HG02981 (cell line): ENCODE measurements at regions not wholly inside any gene's neighbourhood (a gene's known extent, or its start where the extent isn't known, plus 50 kb on each side); places are given as distances from the start of the nearest gene placed in this dataset.

Experiments used
- ATAC-seq: cut with Tn5 transposase; IDR thresholded peaks from one replicate; pipeline ENCODE4 v1.9.1; 2021; ENCODE audit warnings: mild to moderate bottlenecking, moderate library complexity; ENCODE audit not compliant: unreplicated experiment

GRCh38 chr1:239538239-239538988 lies 152.0 kb downstream of the CHRM3 start:
- ATAC-seq: no peak

- no peak for ATAC-seq
These were observed 152.7 kb downstream of the CHRM3 start for GRCh38 chr1:239539051-239539450.

GRCh38 chr1:239539812-239540211 lies 153.4 kb downstream of the CHRM3 start:
- ATAC-seq: no peak

- no peak for ATAC-seq
These were observed 157.5 kb downstream of the CHRM3 start for GRCh38 chr1:239543873-239544272.

GRCh38 chr1:239545466-239545865 lies 159.1 kb downstream of the CHRM3 start:
- ATAC-seq: no peak

GRCh38 chr1:239547987-239548386 lies 161.6 kb downstream of the CHRM3 start:
- no peak for ATAC-seq

GRCh38 chr1:239550178-239550577 lies 163.8 kb downstream of the CHRM3 start:
- no peak for ATAC-seq

GRCh38 chr1:239555350-239555749 lies 169.0 kb downstream of the CHRM3 start:
- no peak for ATAC-seq

- no peak for ATAC-seq
These were observed 172.2 kb downstream of the CHRM3 start for GRCh38 chr1:239558559-239558958.

GRCh38 chr1:239558991-239559390 lies 172.6 kb downstream of the CHRM3 start:
- no peak for ATAC-seq

- ATAC-seq: no peak
These were observed 174.6 kb downstream of the CHRM3 start for GRCh38 chr1:239560921-239561320.

GRCh38 chr1:239562095-239562494 lies 175.7 kb downstream of the CHRM3 start:
- ATAC-seq: no peak

- ATAC-seq: no peak
These were observed 177.3 kb downstream of the CHRM3 start for GRCh38 chr1:239563681-239564080.

GRCh38 chr1:239566074-239566473 lies 179.7 kb downstream of the CHRM3 start:
- ATAC-seq: no peak

GRCh38 chr1:239570878-239571277 lies 184.5 kb downstream of the CHRM3 start:
- ATAC-seq: no peak

GRCh38 chr1:239572183-239572582 lies 185.8 kb downstream of the CHRM3 start:
- peak; percentile 43 for ATAC-seq

GRCh38 chr1:239574112-239574511 lies 187.7 kb downstream of the CHRM3 start:
- no peak for ATAC-seq

- ATAC-seq: no peak
These were observed 188.7 kb downstream of the CHRM3 start for GRCh38 chr1:239575113-239575512.

- ATAC-seq: no peak
These were observed 197.2 kb downstream of the CHRM3 start for GRCh38 chr1:239583536-239583935.

- no peak for ATAC-seq
These were observed 199.8 kb downstream of the CHRM3 start for GRCh38 chr1:239586128-239586527.

GRCh38 chr1:239587066-239587465 lies 200.7 kb downstream of the CHRM3 start:
- no peak for ATAC-seq

GRCh38 chr1:239587574-239588369 lies 201.4 kb downstream of the CHRM3 start:
- ATAC-seq: no peak
